GM18517 (cell line): ENCODE measurements at regions not wholly inside any gene's neighbourhood (a gene's known extent, or its start where the extent isn't known, plus 50 kb on each side); places are given as distances from the start of the nearest gene placed in this dataset.
"Not testable (repeated sequence)": the region's sequence is repeated elsewhere in the genome, so short reads cannot be mapped to it uniquely, and the experiment has no call there.

Experiments used
- ATAC-seq: cut with Tn5 transposase; IDR thresholded peaks from one replicate; pipeline ENCODE4 v1.9.1; 2021; ENCODE audit warnings: mild to moderate bottlenecking, moderate library complexity; ENCODE audit not compliant: unreplicated experiment

- no peak for ATAC-seq
Measured at GRCh38 chr9:87357600-87357999, 140.1 kb upstream of the DAPK1 start.

- no peak for ATAC-seq
Measured at GRCh38 chr9:87359264-87359663, 138.4 kb upstream of the DAPK1 start.

GRCh38 chr9:87359958-87360601 is 137.6 kb upstream of the DAPK1 start:
- no peak for ATAC-seq

- no peak for ATAC-seq
Measured at GRCh38 chr9:87370049-87370685, 127.5 kb upstream of the DAPK1 start.

GRCh38 chr9:87371795-87372355 is 125.8 kb upstream of the DAPK1 start:
- ATAC-seq: no peak

- ATAC-seq: no peak
Measured at GRCh38 chr9:87372356-87372851, 125.3 kb upstream of the DAPK1 start.

- ATAC-seq: not testable (repeated sequence)
Measured at GRCh38 chr9:87374023-87374919, 123.4 kb upstream of the DAPK1 start.

- no peak for ATAC-seq
Measured at GRCh38 chr9:87375397-87376073, 122.1 kb upstream of the DAPK1 start.

GRCh38 chr9:87378676-87379075 is 119.0 kb upstream of the DAPK1 start:
- ATAC-seq: no peak

- no peak for ATAC-seq
Measured at GRCh38 chr9:87379300-87379699, 118.4 kb upstream of the DAPK1 start.

- ATAC-seq: no peak
Measured at GRCh38 chr9:87381050-87381711, 116.5 kb upstream of the DAPK1 start.

GRCh38 chr9:87381746-87382145 is 115.9 kb upstream of the DAPK1 start:
- ATAC-seq: no peak

- no peak for ATAC-seq
Measured at GRCh38 chr9:87382900-87383299, 114.8 kb upstream of the DAPK1 start.

GRCh38 chr9:87383344-87384150 is 114.1 kb upstream of the DAPK1 start:
- ATAC-seq: no peak

- no peak for ATAC-seq
Measured at GRCh38 chr9:87386490-87387025, 111.1 kb upstream of the DAPK1 start.

- ATAC-seq: no peak
Measured at GRCh38 chr9:87387351-87388011, 110.2 kb upstream of the DAPK1 start.

GRCh38 chr9:87388708-87389107 is 109.0 kb upstream of the DAPK1 start:
- ATAC-seq: not testable (repeated sequence)

GRCh38 chr9:87389936-87390335 is 107.7 kb upstream of the DAPK1 start:
- no peak for ATAC-seq

- no peak for ATAC-seq
Measured at GRCh38 chr9:87390361-87390760, 107.3 kb upstream of the DAPK1 start.
